ENCODE measurements at regions not wholly inside any gene's neighbourhood (a gene's known extent, or its start where the extent isn't known, plus 50 kb on each side); places are given as distances from the start of the nearest gene placed in this dataset.

DNA sequence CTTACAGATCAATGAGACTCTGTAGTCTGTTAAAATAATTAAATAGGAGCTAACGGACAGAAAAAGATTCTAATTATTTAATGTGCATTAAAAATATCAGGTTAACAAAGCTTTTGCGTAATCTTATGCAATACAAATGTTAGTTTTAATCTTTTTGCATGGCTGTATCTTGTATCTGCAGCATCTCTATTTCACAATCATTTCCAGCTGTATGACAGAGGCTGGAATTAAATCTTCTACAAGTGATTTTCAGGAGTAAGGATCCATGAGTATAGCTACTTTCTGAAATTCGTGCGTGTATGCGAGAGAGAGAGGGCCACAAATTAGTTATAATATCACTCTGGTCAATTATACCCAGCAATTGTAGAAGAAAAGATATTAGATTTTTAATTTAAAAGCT, 1446.8 kb downstream of the NCAM2 start:
- H3K4me1 ChIP-seq = no peaks in the 10 kb centered on the region
- no peak overlapping the region for H3K4me3 ChIP-seq
- no peaks in the 10 kb centered on the region for H3K27me3 ChIP-seq
- TF ChIP-seq, protein P1, sequence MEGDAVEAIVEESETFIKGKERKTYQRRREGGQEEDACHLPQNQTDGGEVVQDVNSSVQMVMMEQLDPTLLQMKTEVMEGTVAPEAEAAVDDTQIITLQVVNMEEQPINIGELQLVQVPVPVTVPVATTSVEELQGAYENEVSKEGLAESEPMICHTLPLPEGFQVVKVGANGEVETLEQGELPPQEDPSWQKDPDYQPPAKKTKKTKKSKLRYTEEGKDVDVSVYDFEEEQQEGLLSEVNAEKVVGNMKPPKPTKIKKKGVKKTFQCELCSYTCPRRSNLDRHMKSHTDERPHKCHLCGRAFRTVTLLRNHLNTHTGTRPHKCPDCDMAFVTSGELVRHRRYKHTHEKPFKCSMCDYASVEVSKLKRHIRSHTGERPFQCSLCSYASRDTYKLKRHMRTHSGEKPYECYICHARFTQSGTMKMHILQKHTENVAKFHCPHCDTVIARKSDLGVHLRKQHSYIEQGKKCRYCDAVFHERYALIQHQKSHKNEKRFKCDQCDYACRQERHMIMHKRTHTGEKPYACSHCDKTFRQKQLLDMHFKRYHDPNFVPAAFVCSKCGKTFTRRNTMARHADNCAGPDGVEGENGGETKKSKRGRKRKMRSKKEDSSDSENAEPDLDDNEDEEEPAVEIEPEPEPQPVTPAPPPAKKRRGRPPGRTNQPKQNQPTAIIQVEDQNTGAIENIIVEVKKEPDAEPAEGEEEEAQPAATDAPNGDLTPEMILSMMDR (IDR thresholded peaks at IDR 0.05) = no peak
- no peaks in the 10 kb centered on the region for H3K9me3 ChIP-seq
- DNase-seq = no peak
- H3K36me3 ChIP-seq = no peaks in the 10 kb centered on the region
- H3K27ac ChIP-seq = no peak overlapping the region
- intact Hi-C loops (cut with DNase I; ENCODE audit: low total_unique reads) = no loop called here

DNA sequence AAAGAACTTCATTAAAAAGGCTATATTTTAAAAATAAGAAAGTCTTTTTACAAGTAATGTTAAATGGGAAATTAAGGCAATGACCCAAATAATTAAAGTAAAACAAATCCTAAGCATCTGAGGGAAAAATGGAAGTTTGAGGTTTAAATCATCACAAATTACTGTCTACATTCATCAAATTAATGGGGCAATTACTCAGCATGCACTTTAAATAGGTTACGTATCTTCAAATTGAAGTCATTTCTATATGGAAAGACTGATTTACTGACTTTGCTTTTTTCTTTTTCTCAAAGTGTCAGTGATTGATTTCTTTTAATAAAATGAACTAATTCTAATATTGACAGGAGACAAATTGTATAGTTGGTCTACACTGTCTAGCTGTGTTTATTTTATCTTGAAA, 1452.3 kb downstream of the NCAM2 start:
- Histone ChIP-seq H3K27ac (no peak overlapping the region), H3K27me3 (no peaks in the 10 kb centered on the region), H3K4me3 (no peak overlapping the region), H3K9me3 (no peaks in the 10 kb centered on the region), H3K4me1 (no peaks in the 10 kb centered on the region), H3K36me3 (no peaks in the 10 kb centered on the region)
- intact Hi-C loops (cut with DNase I; ENCODE audit: low total_unique reads) = no loop called here
- no peak for DNase-seq
- TF ChIP-seq, protein P1 (IDR thresholded peaks at IDR 0.05) = no peak

DNA sequence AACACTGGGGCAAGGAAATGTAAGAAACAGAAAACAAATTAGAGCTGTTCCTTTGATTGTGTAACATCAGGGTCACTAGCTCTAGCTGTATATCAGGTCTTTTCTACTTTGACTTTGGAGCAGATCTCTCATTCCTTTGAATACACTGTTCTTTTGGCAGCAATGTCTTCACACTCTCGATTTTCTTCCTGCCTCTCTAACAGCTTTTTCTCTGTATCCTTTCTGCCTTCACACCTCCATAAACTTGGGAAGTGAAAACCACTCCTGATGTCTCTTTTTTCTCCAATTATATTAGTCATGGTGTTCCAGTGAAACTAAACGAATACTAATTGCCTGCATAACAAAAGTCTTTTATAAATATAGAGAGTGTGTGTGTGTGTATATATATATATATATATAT, 1458.0 kb downstream of the NCAM2 start:
- DNase-seq = no peak
- Histone ChIP-seq H3K9me3 (no peaks in the 10 kb centered on the region), H3K27me3 (no peaks in the 10 kb centered on the region), H3K36me3 (no peaks in the 10 kb centered on the region), H3K27ac (no peak overlapping the region), H3K4me1 (no peaks in the 10 kb centered on the region), H3K4me3 (no peak overlapping the region)
- TF ChIP-seq, protein P1 (IDR thresholded peaks at IDR 0.05) = no peak
- intact Hi-C loops (cut with DNase I; ENCODE audit: low total_unique reads) = no loop called here

DNA sequence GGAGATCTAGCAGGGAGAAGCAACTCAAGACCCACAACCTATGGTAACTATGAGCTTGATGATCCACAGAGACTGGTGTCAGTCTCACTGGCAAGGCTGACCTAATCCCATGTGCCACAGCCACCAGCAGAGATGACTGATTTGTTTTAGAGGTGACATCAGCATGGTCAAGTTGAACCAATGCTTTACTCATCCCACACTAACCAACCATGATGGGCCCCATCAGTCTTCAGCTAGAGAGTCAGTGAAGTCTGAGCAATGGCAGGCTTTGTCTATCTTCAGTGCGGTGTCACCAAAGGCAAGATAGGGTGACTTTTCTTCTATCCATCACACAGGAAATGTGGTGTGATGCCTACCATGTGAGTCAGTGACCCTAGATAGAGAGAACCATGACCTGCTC, 1470.7 kb downstream of the NCAM2 start:
- Histone ChIP-seq H3K4me3 (no peak overlapping the region), H3K4me1 (no peaks in the 10 kb centered on the region), H3K27me3 (no peaks in the 10 kb centered on the region), H3K27ac (no peak overlapping the region), H3K9me3 (peaks cover 0 to 3% (median 0%) of the 10 kb centered on the region in 3 donors), H3K36me3 (no peaks in the 10 kb centered on the region)
- intact Hi-C loops (cut with DNase I; ENCODE audit: low total_unique reads) = no loop called here
- TF ChIP-seq, protein P1 (IDR thresholded peaks at IDR 0.05) = no peak
- no peak for DNase-seq

DNA sequence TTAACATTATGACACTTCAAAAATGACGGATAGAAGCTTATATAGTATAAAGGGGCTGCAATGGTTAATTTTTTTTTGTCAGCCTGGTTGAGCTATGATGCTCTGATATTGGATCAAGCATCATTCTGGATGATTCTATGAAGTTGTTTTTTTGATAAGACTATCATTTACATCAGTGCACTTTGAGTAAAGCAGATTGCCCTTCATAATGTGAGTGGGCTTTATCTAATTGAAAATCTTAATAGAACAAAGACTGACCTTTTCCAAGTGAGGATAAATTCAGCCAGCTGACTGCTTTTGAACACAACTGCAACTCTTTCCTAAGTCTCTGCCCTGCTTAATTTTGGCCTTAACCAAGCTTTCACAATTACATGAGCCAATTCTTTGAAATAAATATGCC, 1476.2 kb downstream of the NCAM2 start:
- Histone ChIP-seq H3K4me3 (no peak overlapping the region), H3K27me3 (no peaks in the 10 kb centered on the region), H3K27ac (no peak overlapping the region), H3K36me3 (no peaks in the 10 kb centered on the region), H3K4me1 (no peaks in the 10 kb centered on the region), H3K9me3 (peaks cover 0 to 3% (median 0%) of the 10 kb centered on the region in 3 donors)
- intact Hi-C loops (cut with DNase I; ENCODE audit: low total_unique reads) = loop anchor here (5.0 kb wide), 1 partner anchor 1843 kb away; no protein-coding TSS in a partner anchor
- TF ChIP-seq, protein P1 (IDR thresholded peaks at IDR 0.05) = no peak
- no peak for DNase-seq

DNA sequence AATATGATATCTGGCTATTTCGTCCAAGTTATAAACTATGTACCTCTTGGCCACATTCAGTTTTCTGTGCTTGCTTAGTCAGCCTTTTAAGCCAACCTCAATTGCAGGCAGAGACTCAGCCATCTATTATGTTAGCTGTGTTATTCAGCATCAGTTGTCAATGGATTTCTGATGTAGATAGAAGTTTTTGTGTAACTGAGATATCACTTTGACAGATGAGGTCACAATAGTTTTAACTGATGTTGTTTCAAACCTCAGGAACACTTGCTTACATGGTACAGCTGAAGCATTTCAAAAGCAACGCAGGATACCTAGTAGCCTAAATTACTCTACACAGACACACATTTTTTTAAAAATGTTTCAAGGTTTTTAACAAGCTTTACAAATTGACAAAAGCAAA, 1478.0 kb downstream of the NCAM2 start:
- no peak overlapping the region for H3K4me3 ChIP-seq
- intact Hi-C loops (cut with DNase I; ENCODE audit: low total_unique reads) = no loop called here
- no peaks in the 10 kb centered on the region for H3K27me3 ChIP-seq
- peaks cover 0 to 3% (median 0%) of the 10 kb centered on the region in 3 donors for H3K9me3 ChIP-seq
- no peaks in the 10 kb centered on the region for H3K36me3 ChIP-seq
- TF ChIP-seq, protein P1 (IDR thresholded peaks at IDR 0.05) = no peak
- DNase-seq = no peak
- H3K27ac ChIP-seq = no peak overlapping the region
- no peaks in the 10 kb centered on the region for H3K4me1 ChIP-seq

All from tibial artery (tissue), 4 donors.